GM12878 (cell line): ENCODE measurements at regions not wholly inside any gene's neighbourhood (a gene's known extent, or its start where the extent isn't known, plus 50 kb on each side); places are given as distances from the start of the nearest gene placed in this dataset.

Experiments
- ATAC-seq: fragments of 200-7000 bp; cut with Tn5 transposase; 3 replicates; pipeline ENCODE4 v1.9.1; 2020; ENCODE audit warnings: mild to moderate bottlenecking, moderate library complexity
- BruUV-seq: library from RNA; stranded (reverse); fragments of 400-500 nt; replicated peaks from 2 replicates; lab custom pipeline; 2021; lab: Mats Ljungman, UMichigan
- CTCF ChIA-PET: fragments of 300-600 bp; sonication (Branson Sonifier 250); formaldehyde crosslinking; extraction: SDS; loops from one replicate; lab custom pipeline; 2021; ENCODE audit warnings: inconsistent platforms; lab: Yijun Ruan, JAX
- POLR2A ChIA-PET: fragments of 350-600 bp; formaldehyde crosslinking; extraction: SDS; loops from one replicate; lab custom pipeline; 2021; ENCODE audit warnings: inconsistent platforms; lab: Charles Lee
- RAD21 ChIA-PET: fragments of 300-600 bp; sonication (Branson Sonifier 250); formaldehyde crosslinking; loops from one replicate; lab custom pipeline; 2023; ENCODE audit warnings: antibody characterized with exemption; ENCODE audit not compliant: unreplicated experiment; lab: Charles Lee
- SMC1A ChIA-PET: fragments of 300-600 bp; sonication (Branson Sonifier 250); formaldehyde crosslinking; loops from one replicate; lab custom pipeline; 2023; ENCODE audit not compliant: unreplicated experiment, uncharacterized antibody; lab: Charles Lee
- DNase-seq: peaks from one replicate; pipeline ENCODE4 v3.0.0-alpha.2; 2011; ENCODE audit warnings: low read depth, low spot score
- FAIRE-seq: peaks from 3 replicates; lab custom pipeline; 2011; peaks lifted over from hg19 to GRCh38; lab: Jason Lieb, UNC
- H2AFZ ChIP-seq: 2 replicates; pipeline ENCODE4 v1.6.0; 2011; ENCODE audit warnings: low read depth, low read length, control low read depth; ENCODE audit not compliant: control insufficient read depth
- H3K27ac ChIP-seq: 2 replicates; pipeline ENCODE4 v1.5.1; 2011; ENCODE audit warnings: control low read depth; ENCODE audit not compliant: control insufficient read depth, insufficient read depth
- H3K27me3 ChIP-seq, 2 experiments: replicated peaks in 1 of 2; 2 replicates each; pipeline versions ENCODE4 v1.6.0 to v1.6.1; 2011; ENCODE audit warnings: low read length in 1 of 2; ENCODE audit not compliant: control insufficient read depth in 2 of 2, insufficient read depth in 2 of 2
- H3K36me3 ChIP-seq, 2 experiments: 2 replicates each; pipeline ENCODE4 v1.5.1; 2011; ENCODE audit warnings: low read length in 1 of 2; ENCODE audit not compliant: control insufficient read depth in 2 of 2, insufficient read depth in 2 of 2
- H3K4me1 ChIP-seq: 2 replicates; pipeline ENCODE4 v1.6.1; 2011; ENCODE audit warnings: mild to moderate bottlenecking, low read length, moderate library complexity, mixed read lengths; ENCODE audit not compliant: control insufficient read depth, insufficient read depth
- H3K4me2 ChIP-seq: 2 replicates; pipeline ENCODE4 v1.6.0; 2011; ENCODE audit warnings: control low read depth; ENCODE audit not compliant: control insufficient read depth, insufficient read depth
- H3K4me3 ChIP-seq: fragments of 200-600 bp; sonication (generic); 2 replicates; pipeline ENCODE4 v1.5.1; 2016
- H3K79me2 ChIP-seq: 2 replicates; pipeline ENCODE4 v1.6.0; 2011; ENCODE audit warnings: low read length; ENCODE audit not compliant: control insufficient read depth, insufficient read depth
- H3K9ac ChIP-seq: 2 replicates; pipeline ENCODE4 v1.8.0; 2011; ENCODE audit warnings: low read length, control low read depth, mixed read lengths; ENCODE audit not compliant: control insufficient read depth, insufficient read depth
- H3K9me3 ChIP-seq: replicated peaks from 3 replicates; pipeline ENCODE4 v1.5.1; 2011; ENCODE audit warnings: mild to moderate bottlenecking, low read length; ENCODE audit not compliant: control insufficient read depth, insufficient read depth
- H4K20me1 ChIP-seq: 2 replicates; pipeline ENCODE4 v1.6.0; 2011; ENCODE audit not compliant: control insufficient read depth, insufficient read depth
- RAD21 ChIP-seq: IDR thresholded peaks from 2 replicates; pipeline ENCODE4 v1.6.1; 2011; ENCODE audit warnings: mild to moderate bottlenecking, low read depth, low read length, moderate library complexity; ENCODE audit not compliant: insufficient read depth
- SMC3 ChIP-seq: IDR thresholded peaks from 2 replicates; pipeline ENCODE4 v1.6.1; 2011; ENCODE audit warnings: low read length, improper control_type of control experiment, borderline replicate concordance
- WGBS: methylation state at CpG from one replicate; pipeline ENCODE4 v1.1.6; 2016; ENCODE audit warnings: low lambda C conversion rate; ENCODE audit not compliant: insufficient replicate concordance, insufficient coverage; ENCODE audit errors: missing lambda C conversion rate; 5-methylcytosine and 5-hydroxymethylcytosine counted together
- in situ Hi-C: fragments of 300-500 bp; cut with MboI; formaldehyde crosslinking; loops from 9 replicates; pipeline ENCODE4 v1.14.3; 2018; ENCODE audit warnings: mixed read lengths
- intact Hi-C: fragments of 100-400 bp; cut with micrococcal nuclease; formaldehyde crosslinking; loops from one replicate; pipeline ENCODE4 v1.14.2; 2022; ENCODE audit not compliant: unreplicated experiment
- TF ChIP-seq, protein P1 (sequence below): IDR thresholded peaks from 2 replicates; pipeline ENCODE4 v1.6.1; 2012; ENCODE audit warnings: low read depth, low read length, improper control_type of control experiment
- TF ChIP-seq, protein P2 (sequence below), 3 experiments: IDR thresholded peaks in 2 of 3; conservative IDR thresholded peaks in 1 of 3; 2 replicates each; pipeline ENCODE4 v1.5.1; 2011; ENCODE audit warnings: low read depth in 3 of 3, low read length in 3 of 3, mild to moderate bottlenecking in 3 of 3, control low read depth in 2 of 3, moderate library complexity in 2 of 3, inconsistent platforms in 1 of 3, mixed read lengths in 1 of 3; ENCODE audit not compliant: control insufficient read depth in 2 of 3, insufficient read depth in 1 of 3; ENCODE audit errors: extremely low read depth in 1 of 3

DNA sequence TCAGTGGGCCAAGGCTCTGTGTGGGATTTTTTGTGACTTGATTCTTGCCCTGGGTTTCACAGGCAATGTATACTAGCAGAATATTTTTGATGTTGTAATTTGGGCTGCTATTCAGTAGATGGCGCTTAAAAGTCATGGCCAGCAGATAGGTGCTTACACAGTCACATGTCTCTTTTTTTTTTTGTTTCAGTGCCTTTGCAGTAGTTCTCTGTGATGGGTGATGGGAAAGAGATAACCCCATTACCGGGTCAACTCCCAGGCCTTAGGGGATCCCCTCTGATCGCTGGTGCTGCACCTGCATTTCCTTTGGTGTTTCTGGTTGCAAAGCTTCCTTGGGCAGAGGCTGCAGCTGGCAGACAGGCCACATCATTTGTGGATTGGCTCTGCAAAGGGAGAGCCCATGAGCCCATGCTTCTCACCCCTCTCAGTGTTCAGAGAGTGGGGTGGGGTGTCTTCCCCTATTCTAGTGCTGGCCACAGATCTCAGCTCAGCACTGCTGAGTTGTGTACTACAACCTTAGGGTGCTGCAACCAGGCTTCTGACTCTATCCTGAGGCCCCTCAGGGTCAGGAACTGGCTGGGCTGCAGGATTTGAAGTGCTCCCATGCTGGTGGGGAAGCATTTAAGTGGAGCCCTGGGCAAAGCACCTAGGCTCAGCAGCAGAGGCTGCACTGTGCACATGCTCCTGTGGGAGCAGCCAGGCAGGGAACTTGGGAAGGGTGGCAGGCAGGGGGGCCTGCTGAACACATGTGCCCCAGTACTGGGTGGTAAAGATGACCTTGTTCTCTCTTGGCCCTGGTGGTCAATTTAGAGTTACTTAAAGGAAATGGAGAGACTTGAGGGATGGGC is 219.8 kb upstream of the SPHKAP start:
- no peak overlapping the region for H3K4me2 ChIP-seq
- FAIRE-seq = no peak
- no peak for DNase-seq
- intact Hi-C loops (loop anchor here (1.0 kb wide), 1 partner anchor 256 kb away; no protein-coding TSS in a partner anchor), in situ Hi-C loops (no loop called here)
- no peak overlapping the region for H3K9ac ChIP-seq
- no peak overlapping the region for H3K4me3 ChIP-seq
- no peaks in the 10 kb centered on the region for H3K36me3 ChIP-seq
- H3K9me3 ChIP-seq = no peaks in the 10 kb centered on the region
- no peak overlapping the region for H3K27ac ChIP-seq
- H3K79me2 ChIP-seq = no peaks in the 10 kb centered on the region
- H3K4me1 ChIP-seq = no peaks in the 10 kb centered on the region
- POLR2A ChIA-PET = no interaction called here
- TF ChIP-seq RAD21 (peak; percentile 76), SMC3 (peak; percentile 52)
- TF ChIP-seq, protein P1, sequence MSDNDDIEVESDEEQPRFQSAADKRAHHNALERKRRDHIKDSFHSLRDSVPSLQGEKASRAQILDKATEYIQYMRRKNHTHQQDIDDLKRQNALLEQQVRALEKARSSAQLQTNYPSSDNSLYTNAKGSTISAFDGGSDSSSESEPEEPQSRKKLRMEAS = no peak
- TF ChIP-seq, protein P2, sequence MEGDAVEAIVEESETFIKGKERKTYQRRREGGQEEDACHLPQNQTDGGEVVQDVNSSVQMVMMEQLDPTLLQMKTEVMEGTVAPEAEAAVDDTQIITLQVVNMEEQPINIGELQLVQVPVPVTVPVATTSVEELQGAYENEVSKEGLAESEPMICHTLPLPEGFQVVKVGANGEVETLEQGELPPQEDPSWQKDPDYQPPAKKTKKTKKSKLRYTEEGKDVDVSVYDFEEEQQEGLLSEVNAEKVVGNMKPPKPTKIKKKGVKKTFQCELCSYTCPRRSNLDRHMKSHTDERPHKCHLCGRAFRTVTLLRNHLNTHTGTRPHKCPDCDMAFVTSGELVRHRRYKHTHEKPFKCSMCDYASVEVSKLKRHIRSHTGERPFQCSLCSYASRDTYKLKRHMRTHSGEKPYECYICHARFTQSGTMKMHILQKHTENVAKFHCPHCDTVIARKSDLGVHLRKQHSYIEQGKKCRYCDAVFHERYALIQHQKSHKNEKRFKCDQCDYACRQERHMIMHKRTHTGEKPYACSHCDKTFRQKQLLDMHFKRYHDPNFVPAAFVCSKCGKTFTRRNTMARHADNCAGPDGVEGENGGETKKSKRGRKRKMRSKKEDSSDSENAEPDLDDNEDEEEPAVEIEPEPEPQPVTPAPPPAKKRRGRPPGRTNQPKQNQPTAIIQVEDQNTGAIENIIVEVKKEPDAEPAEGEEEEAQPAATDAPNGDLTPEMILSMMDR (IDR thresholded peaks at IDR 0.05 in 2 of 3, conservative IDR thresholded peaks at IDR 0.05 in 1 of 3; ENCODE audit: control insufficient read depth in 2 of 3, extremely low read depth in 1 of 3, insufficient read depth in 1 of 3, low read depth in 3 of 3, low read length in 3 of 3) = peak; percentile 26 to 42 (median 30); a peak in 4 of 6 replicates
- peak; percentile 74 for ATAC-seq
- H4K20me1 ChIP-seq = no peaks in the 10 kb centered on the region
- RAD21 ChIA-PET = interaction anchor here (1.1 kb wide), 1 partner anchor 255 kb away, joined by 3 read pairs; no protein-coding TSS in a partner anchor
- no peak overlapping the region for H2AFZ ChIP-seq
- SMC1A ChIA-PET = no interaction called here
- WGBS = 7% methylated on average over 3 of the region's 3 CpGs
- H3K27me3 ChIP-seq = no peaks in the 10 kb centered on the region
- BruUV-seq = no TSS peak
- CTCF ChIA-PET = interaction anchor here (1.1 kb wide), 1 partner anchor 253 kb away, joined by 3 read pairs; no protein-coding TSS in a partner anchor
